ENCODE measurements at regions not wholly inside any gene's neighbourhood (a gene's known extent, or its start where the extent isn't known, plus 50 kb on each side); places are given as distances from the start of the nearest gene placed in this dataset.

GRCh38 chr11:109769858-109770257 lies 323.3 kb upstream of the ZC3H12C start:
- Histone ChIP-seq H3K36me3 (no peaks in the 10 kb centered on the region), H3K27me3 (no peaks in the 10 kb centered on the region), H3K27ac (replicated peaks in 1 of 4) (no peak overlapping the region), H3K4me3 (no peak overlapping the region), H3K9me3 (no peaks in the 10 kb centered on the region), H3K4me1 (no peaks in the 10 kb centered on the region)
- WGBS: 53% methylated on average over 4 of the region's 4 CpGs
- no peak for DNase-seq (ENCODE audit: extremely low spot score)
- intact Hi-C loops (cut with DNase I): no loop called here
- no peak for TF ChIP-seq POLR2A (IDR thresholded peaks at IDR 0.05; ENCODE audit: low read depth)
- no peak for TF ChIP-seq EP300 (IDR thresholded peaks at IDR 0.05)
- TF ChIP-seq POLR2AphosphoS5 (IDR thresholded peaks at IDR 0.05): no peak
- TF ChIP-seq, protein P1, sequence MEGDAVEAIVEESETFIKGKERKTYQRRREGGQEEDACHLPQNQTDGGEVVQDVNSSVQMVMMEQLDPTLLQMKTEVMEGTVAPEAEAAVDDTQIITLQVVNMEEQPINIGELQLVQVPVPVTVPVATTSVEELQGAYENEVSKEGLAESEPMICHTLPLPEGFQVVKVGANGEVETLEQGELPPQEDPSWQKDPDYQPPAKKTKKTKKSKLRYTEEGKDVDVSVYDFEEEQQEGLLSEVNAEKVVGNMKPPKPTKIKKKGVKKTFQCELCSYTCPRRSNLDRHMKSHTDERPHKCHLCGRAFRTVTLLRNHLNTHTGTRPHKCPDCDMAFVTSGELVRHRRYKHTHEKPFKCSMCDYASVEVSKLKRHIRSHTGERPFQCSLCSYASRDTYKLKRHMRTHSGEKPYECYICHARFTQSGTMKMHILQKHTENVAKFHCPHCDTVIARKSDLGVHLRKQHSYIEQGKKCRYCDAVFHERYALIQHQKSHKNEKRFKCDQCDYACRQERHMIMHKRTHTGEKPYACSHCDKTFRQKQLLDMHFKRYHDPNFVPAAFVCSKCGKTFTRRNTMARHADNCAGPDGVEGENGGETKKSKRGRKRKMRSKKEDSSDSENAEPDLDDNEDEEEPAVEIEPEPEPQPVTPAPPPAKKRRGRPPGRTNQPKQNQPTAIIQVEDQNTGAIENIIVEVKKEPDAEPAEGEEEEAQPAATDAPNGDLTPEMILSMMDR (IDR thresholded peaks at IDR 0.05): no peak

DNA sequence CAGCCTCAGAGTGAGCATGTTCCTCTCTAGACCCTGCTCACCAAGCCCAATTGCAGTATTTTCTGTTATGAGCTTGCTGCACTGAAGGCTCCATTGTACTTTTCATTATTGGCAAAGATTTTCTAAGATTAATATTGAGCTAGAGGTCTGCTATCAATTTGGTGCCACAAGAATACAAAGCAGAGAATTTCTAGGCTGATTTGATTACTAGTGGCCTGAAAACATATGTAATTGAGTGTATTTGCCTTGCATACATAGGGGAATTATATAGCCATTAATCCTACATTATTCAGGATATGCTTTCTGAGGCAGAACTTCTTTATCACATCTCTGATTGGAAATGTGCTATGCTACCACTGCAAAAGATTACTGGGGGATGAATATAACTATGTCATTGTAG lies 322.9 kb upstream of the ZC3H12C start:
- TF ChIP-seq POLR2AphosphoS5 (IDR thresholded peaks at IDR 0.05) (no peak), EP300 (IDR thresholded peaks at IDR 0.05) (no peak), POLR2A (IDR thresholded peaks at IDR 0.05; ENCODE audit: low read depth) (no peak)
- TF ChIP-seq, protein P1 (IDR thresholded peaks at IDR 0.05): no peak

DNA sequence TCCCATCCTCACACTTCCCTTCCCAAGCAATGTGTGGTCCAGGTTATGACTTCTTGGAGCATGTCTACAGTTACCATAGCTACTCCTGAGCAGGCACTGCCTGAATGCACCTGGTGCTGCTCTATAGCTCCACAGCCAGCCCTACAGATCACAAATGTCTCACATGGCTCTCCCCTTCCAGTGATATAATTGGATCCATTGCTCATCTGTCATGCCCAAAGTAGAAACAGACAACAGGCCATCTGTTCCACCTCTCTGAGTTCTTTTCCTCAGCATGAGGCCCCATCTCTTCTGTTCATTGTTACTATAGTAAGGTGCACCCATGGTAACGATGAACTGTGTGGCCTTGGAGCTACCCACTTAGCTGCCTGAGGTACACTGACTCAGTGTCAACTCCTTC lies 320.3 kb upstream of the ZC3H12C start:
- intact Hi-C loops (cut with DNase I): no loop called here
- H3K27ac ChIP-seq (replicated peaks in 1 of 4): no peak overlapping the region
- no peak for DNase-seq (ENCODE audit: extremely low spot score)
- 92% methylated on average over 1 of the region's 1 CpG for WGBS
- no peaks in the 10 kb centered on the region for H3K4me1 ChIP-seq
- no peaks in the 10 kb centered on the region for H3K36me3 ChIP-seq
- no peaks in the 10 kb centered on the region for H3K27me3 ChIP-seq
- no peak for TF ChIP-seq POLR2A (IDR thresholded peaks at IDR 0.05; ENCODE audit: low read depth)
- TF ChIP-seq EP300 (IDR thresholded peaks at IDR 0.05): no peak
- TF ChIP-seq, protein P1 (IDR thresholded peaks at IDR 0.05): no peak
- TF ChIP-seq POLR2AphosphoS5 (IDR thresholded peaks at IDR 0.05): no peak
- H3K9me3 ChIP-seq: no peaks in the 10 kb centered on the region
- no peak overlapping the region for H3K4me3 ChIP-seq

More for the DNA sequence above, 322.9 kb upstream of the ZC3H12C start:
- Histone ChIP-seq H3K9me3 (no peaks in the 10 kb centered on the region), H3K36me3 (no peaks in the 10 kb centered on the region), H3K4me1 (no peaks in the 10 kb centered on the region), H3K27ac (replicated peaks in 1 of 4) (no peak overlapping the region), H3K4me3 (no peak overlapping the region), H3K27me3 (no peaks in the 10 kb centered on the region)
- no peak for DNase-seq (ENCODE audit: extremely low spot score)
- intact Hi-C loops (cut with DNase I): no loop called here

DNA sequence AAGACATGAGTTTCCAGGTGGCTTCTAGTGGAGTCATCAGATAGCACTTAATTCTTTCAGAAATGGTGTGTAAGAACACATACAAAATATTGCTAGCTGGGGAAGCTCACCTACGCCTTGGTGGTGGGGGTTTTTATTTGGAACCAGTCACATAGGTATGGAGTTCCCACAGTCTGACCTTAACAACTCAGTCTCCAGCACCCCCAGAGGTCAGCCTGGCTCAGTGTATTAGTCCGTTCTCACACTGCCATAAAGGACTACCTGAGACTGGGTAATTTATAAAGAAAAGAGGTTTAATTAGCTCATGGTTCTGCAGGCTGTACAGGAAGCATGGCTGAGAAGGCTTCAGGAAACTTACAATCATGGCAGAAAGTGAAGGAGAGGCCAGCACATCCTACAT lies 317.5 kb upstream of the ZC3H12C start:
- Histone ChIP-seq H3K36me3 (no peaks in the 10 kb centered on the region), H3K4me1 (no peaks in the 10 kb centered on the region), H3K9me3 (no peaks in the 10 kb centered on the region), H3K27ac (replicated peaks in 1 of 4) (no peak overlapping the region), H3K4me3 (no peak overlapping the region), H3K27me3 (no peaks in the 10 kb centered on the region)
- WGBS: 85% methylated on average over 2 of the region's 2 CpGs
- TF ChIP-seq POLR2AphosphoS5 (IDR thresholded peaks at IDR 0.05): no peak
- no peak for TF ChIP-seq EP300 (IDR thresholded peaks at IDR 0.05)
- TF ChIP-seq, protein P1 (IDR thresholded peaks at IDR 0.05): no peak
- TF ChIP-seq POLR2A (IDR thresholded peaks at IDR 0.05; ENCODE audit: low read depth): no peak
- intact Hi-C loops (cut with DNase I): no loop called here
- no peak for DNase-seq (ENCODE audit: extremely low spot score)

DNA sequence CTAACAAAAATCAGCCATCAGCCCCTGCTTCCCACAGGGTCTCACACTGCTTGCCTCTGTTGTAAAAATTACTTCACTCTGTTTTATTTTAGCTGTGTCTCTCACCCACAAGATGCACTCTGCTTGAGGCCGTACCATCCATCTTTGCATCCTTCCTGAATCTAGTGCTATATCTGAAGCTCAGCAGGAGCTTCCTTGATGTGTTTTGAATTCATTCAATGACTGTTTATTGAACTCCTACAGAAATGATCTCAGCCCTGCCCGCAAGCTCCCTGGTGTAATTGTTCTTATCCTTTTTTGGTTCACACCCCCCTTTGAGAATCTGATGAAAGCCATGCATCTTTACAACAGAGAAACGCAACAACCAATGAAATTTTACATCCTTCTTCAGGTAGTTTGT lies 310.2 kb upstream of the ZC3H12C start:
- TF ChIP-seq POLR2A (IDR thresholded peaks at IDR 0.05; ENCODE audit: low read depth): no peak
- no peak for TF ChIP-seq POLR2AphosphoS5 (IDR thresholded peaks at IDR 0.05)
- TF ChIP-seq, protein P1 (IDR thresholded peaks at IDR 0.05): no peak
- no peak for TF ChIP-seq EP300 (IDR thresholded peaks at IDR 0.05)
- WGBS: 78% methylated on average over 3 of the region's 3 CpGs
- Histone ChIP-seq H3K9me3 (no peaks in the 10 kb centered on the region), H3K27ac (replicated peaks in 1 of 4) (no peak overlapping the region), H3K4me1 (no peaks in the 10 kb centered on the region), H3K36me3 (no peaks in the 10 kb centered on the region), H3K4me3 (no peak overlapping the region), H3K27me3 (no peaks in the 10 kb centered on the region)
- intact Hi-C loops (cut with DNase I): no loop called here
- DNase-seq (ENCODE audit: extremely low spot score): no peak

All from esophagus muscularis mucosa (tissue), 4 donors.